Bronchial epithelial cell (primary cell): ENCODE measurements at regions not wholly inside any gene's neighbourhood (a gene's known extent, or its start where the extent isn't known, plus 50 kb on each side); places are given as distances from the start of the nearest gene placed in this dataset.
"Not testable (repeated sequence)": the region's sequence is repeated elsewhere in the genome, so short reads cannot be mapped to it uniquely, and the experiment has no call there.

ENCODE experiments used
- DNase-seq: peaks from one replicate; pipeline ENCODE4 v3.0.0-alpha.2; 2010; ENCODE audit warnings: low read depth
- FAIRE-seq: peaks from 2 replicates; lab custom pipeline; 2011; peaks lifted over from hg19 to GRCh38; lab: Jason Lieb, UNC
- H3K27me3 ChIP-seq: 2 replicates; pipeline ENCODE4 v1.5.1; 2011; ENCODE audit warnings: low read length; ENCODE audit not compliant: control insufficient read depth, insufficient read depth
- H3K36me3 ChIP-seq: 2 replicates; pipeline ENCODE4 v1.5.1; 2011; ENCODE audit warnings: low read length; ENCODE audit not compliant: control insufficient read depth, insufficient read depth
- H3K4me3 ChIP-seq: 2 replicates; pipeline ENCODE4 v1.5.1; 2011; ENCODE audit warnings: mild to moderate bottlenecking, low read depth, low read length, control low read depth
- TF ChIP-seq, protein P1 (sequence below): IDR thresholded peaks from 2 replicates; pipeline ENCODE4 v1.5.1; 2011; ENCODE audit warnings: mild to moderate bottlenecking, moderate library complexity, low read length, control low read depth, inconsistent platforms; ENCODE audit not compliant: insufficient read depth, severe bottlenecking

DNA sequence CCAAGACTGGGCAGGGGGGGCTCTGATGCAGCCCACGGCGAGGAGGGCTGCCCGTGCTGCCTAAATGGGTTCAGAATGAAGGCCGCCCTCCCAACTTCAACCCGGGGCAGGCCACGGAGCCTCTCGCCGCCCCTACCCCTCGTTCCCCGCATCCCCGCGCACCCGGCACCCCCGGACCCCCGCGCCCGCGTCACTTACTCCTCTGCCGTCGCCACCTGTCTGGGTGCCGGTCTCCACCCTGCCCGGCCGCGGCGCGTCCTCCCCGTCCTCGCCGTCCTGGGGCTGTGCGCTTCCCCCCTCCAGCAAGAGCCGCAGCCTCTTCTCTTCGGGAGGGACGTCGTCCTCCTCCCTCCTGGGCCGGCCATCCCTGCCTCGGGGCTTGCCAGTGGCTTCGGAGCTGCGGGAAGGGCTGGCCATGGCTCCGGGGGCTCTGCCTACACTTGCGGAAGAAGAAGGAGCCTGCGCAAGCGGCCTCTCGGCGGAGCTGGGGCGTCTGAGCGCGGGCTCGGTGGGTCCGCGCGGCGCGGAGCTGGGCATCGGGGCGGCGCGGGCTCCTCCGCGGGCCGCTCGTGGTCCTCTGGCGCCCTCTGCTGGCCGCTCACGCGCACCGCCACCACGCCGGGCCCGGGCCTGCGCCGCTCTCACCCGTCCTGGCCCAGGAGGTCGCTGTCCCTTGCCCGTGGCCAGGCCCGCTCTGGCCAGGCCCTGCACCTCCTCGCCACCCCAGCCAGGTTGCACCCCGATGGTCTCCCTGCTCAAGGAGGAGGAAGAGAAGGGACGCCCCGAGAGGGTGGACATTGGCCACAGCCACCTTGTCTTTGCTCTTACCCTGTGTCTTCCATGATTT lies 59.3 kb upstream of the CLEC6A start:
- H3K4me3 ChIP-seq = peak overlapping the region; percentile 12
- H3K27me3 ChIP-seq, FAIRE-seq, DNase-seq, H3K36me3 ChIP-seq: not testable (repeated sequence)
- TF ChIP-seq, protein P1, sequence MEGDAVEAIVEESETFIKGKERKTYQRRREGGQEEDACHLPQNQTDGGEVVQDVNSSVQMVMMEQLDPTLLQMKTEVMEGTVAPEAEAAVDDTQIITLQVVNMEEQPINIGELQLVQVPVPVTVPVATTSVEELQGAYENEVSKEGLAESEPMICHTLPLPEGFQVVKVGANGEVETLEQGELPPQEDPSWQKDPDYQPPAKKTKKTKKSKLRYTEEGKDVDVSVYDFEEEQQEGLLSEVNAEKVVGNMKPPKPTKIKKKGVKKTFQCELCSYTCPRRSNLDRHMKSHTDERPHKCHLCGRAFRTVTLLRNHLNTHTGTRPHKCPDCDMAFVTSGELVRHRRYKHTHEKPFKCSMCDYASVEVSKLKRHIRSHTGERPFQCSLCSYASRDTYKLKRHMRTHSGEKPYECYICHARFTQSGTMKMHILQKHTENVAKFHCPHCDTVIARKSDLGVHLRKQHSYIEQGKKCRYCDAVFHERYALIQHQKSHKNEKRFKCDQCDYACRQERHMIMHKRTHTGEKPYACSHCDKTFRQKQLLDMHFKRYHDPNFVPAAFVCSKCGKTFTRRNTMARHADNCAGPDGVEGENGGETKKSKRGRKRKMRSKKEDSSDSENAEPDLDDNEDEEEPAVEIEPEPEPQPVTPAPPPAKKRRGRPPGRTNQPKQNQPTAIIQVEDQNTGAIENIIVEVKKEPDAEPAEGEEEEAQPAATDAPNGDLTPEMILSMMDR = peak; percentile 54

GRCh38 chr12:8397378-8397777 lies 58.4 kb upstream of the CLEC6A start:
- not testable (repeated sequence) for DNase-seq, H3K4me3 ChIP-seq, FAIRE-seq, H3K36me3 ChIP-seq, H3K27me3 ChIP-seq

DNA sequence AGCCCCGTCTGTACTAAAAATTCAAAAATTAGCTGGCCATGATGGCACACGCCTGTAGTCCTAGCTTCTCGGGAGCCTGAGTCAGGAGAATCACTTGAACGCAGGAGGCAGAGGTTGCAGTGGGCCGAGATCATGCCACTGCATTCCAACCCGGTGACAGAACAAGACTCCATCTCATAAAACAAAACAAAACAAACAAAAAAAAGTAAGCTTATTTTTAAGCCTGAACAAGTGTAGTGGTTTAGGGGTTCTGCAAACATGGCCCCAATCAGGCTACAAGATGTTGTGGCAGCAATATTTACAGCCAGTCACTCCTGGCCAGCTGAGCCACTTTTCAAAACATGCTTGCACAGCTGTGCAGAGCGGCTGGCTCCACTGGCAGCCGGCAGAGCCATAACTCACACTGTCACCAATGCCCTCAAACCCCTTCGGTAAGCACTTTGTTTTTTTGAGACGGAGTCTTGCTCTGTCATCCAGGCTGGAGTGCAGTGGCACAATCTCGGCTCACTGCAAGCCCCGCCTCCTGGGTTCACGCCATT lies 56.2 kb upstream of the CLEC6A start:
- H3K27me3 ChIP-seq, DNase-seq, H3K4me3 ChIP-seq, FAIRE-seq, H3K36me3 ChIP-seq: not testable (repeated sequence)

DNA sequence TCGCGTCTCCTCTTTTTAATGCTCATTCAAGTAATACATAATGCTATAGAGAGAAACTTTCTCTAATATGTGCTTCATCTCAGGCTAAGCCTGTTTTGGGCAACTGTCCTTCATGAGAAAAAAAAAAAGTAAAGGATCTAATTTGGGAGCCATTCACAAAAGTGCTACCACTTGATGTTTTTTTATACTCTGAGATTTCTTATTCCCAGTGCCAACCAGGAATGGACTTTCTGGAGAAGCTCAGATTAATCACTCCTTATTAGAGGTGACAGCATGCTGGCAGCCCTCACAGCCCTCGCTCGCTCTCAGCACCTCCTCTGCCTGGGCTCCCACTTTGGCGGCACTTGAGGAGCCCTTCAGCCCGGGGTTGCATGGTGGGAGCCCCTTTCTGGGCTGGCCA lies 51.9 kb upstream of the CLEC6A start:
- H3K4me3 ChIP-seq, H3K27me3 ChIP-seq, H3K36me3 ChIP-seq, DNase-seq, FAIRE-seq: not testable (repeated sequence)

GRCh38 chr12:8404341-8404740 lies 51.4 kb upstream of the CLEC6A start:
- DNase-seq, H3K27me3 ChIP-seq, H3K4me3 ChIP-seq, FAIRE-seq, H3K36me3 ChIP-seq: not testable (repeated sequence)
